K562 (cell line): ENCODE measurements at regions not wholly inside any gene's neighbourhood (a gene's known extent, or its start where the extent isn't known, plus 50 kb on each side); places are given as distances from the start of the nearest gene placed in this dataset.

Source experiments
- ATAC-seq: fragments of 200-7000 bp; cut with Tn5 transposase; 3 replicates; pipeline ENCODE4 v1.9.1; 2020; ENCODE audit warnings: moderate library complexity
- BruUV-seq: library from RNA; stranded (reverse); fragments of 400-500 nt; replicated peaks from 2 replicates; lab custom pipeline; 2021; lab: Mats Ljungman, UMichigan
- CTCF ChIA-PET: fragments of 300-600 bp; formaldehyde crosslinking; extraction: SDS; loops from one replicate; lab custom pipeline; 2021; ENCODE audit warnings: low intra/inter-chr PET ratio; lab: Yijun Ruan, JAX
- POLR2A ChIA-PET: fragments of 300-600, 350-650 bp; sonication (Branson Sonifier 250); formaldehyde crosslinking; extraction: SDS; loops from one replicate; lab custom pipeline; 2021; ENCODE audit warnings: antibody characterized with exemption, inconsistent platforms; lab: Yijun Ruan, JAX
- DNase-seq, 4 experiments: peaks; one replicate each; pipeline versions ENCODE4 v3.0.0 to v3.0.0-alpha.2; 2011 to 2018; ENCODE audit warnings: low spot score in 3 of 4, mixed read lengths in 3 of 4; ENCODE audit errors: extremely low read depth in 1 of 4
- FAIRE-seq: peaks from 2 replicates; lab custom pipeline; 2011; peaks lifted over from hg19 to GRCh38; lab: Jason Lieb, UNC
- H2AFZ ChIP-seq: 2 replicates; pipeline ENCODE4 v1.6.0; 2011; ENCODE audit warnings: low read depth, low read length, control low read depth, inconsistent platforms
- H3K27ac ChIP-seq: fragments of 200-600 bp; 3 replicates; pipeline ENCODE4 v1.8.0; 2011; ENCODE audit warnings: low read depth, mild to moderate bottlenecking, control low read depth, inconsistent platforms, low read length, moderate library complexity, mixed read lengths; ENCODE audit errors: extremely low read depth
- H3K27me3 ChIP-seq, 2 experiments: fragments of 300-600 bp in 1 of 2; 2 replicates in 1 of 2; 3 replicates in 1 of 2; pipeline versions ENCODE4 v1.6.0 to v1.8.0; 2011; ENCODE audit warnings: inconsistent platforms in 2 of 2, low read length in 2 of 2, mild to moderate bottlenecking in 1 of 2, mixed read lengths in 1 of 2, moderate library complexity in 1 of 2; ENCODE audit not compliant: control insufficient read depth in 2 of 2, insufficient read depth in 2 of 2
- H3K36me3 ChIP-seq: fragments of 300-600 bp; 3 replicates; pipeline ENCODE4 v1.8.0; 2011; ENCODE audit warnings: mild to moderate bottlenecking, low read length, inconsistent platforms; ENCODE audit not compliant: control insufficient read depth, insufficient read depth
- H3K4me1 ChIP-seq, 2 experiments: fragments of 200-600 bp in 1 of 2; replicated peaks in 1 of 2; 2 replicates in 1 of 2; 3 replicates in 1 of 2; pipeline versions ENCODE4 v1.5.1 to v1.8.0; 2011; ENCODE audit warnings: inconsistent platforms in 2 of 2, low read length in 2 of 2, mild to moderate bottlenecking in 1 of 2, mixed read lengths in 1 of 2, moderate library complexity in 1 of 2; ENCODE audit not compliant: control insufficient read depth in 2 of 2, insufficient read depth in 2 of 2
- H3K4me2 ChIP-seq: 2 replicates; pipeline ENCODE4 v1.6.1; 2011; ENCODE audit warnings: low read length, control low read depth, inconsistent platforms, mixed read lengths; ENCODE audit not compliant: insufficient read depth
- H3K4me3 ChIP-seq: fragments of 200-600 bp; sonication (generic), shearing (Covaris generic); 2 replicates; pipeline ENCODE4 v1.5.1; 2016; ENCODE audit warnings: control low read depth, inconsistent platforms
- H3K79me2 ChIP-seq: fragments of 200-600 bp; 3 replicates; pipeline ENCODE4 v1.8.0; 2011; ENCODE audit warnings: low read length, inconsistent platforms; ENCODE audit not compliant: control insufficient read depth, insufficient read depth
- H3K9ac ChIP-seq, 2 experiments: 2 replicates each; pipeline versions ENCODE4 v1.6.0 to v1.6.1; 2011; ENCODE audit warnings: low read depth in 2 of 2, low read length in 2 of 2, control low read depth in 1 of 2, inconsistent platforms in 1 of 2, mild to moderate bottlenecking in 1 of 2, mixed read lengths in 1 of 2; ENCODE audit not compliant: insufficient read depth in 1 of 2
- H3K9me1 ChIP-seq: one replicate; pipeline ENCODE4 v1.6.0; 2011; ENCODE audit warnings: inconsistent platforms, mild to moderate bottlenecking, low read length, moderate library complexity; ENCODE audit not compliant: control insufficient read depth, insufficient read depth
- H3K9me3 ChIP-seq: replicated peaks from 2 replicates; pipeline ENCODE4 v1.5.1; 2011; ENCODE audit warnings: low read depth, low read length, inconsistent platforms; ENCODE audit not compliant: control insufficient read depth, insufficient read depth
- H4K20me1 ChIP-seq: replicated peaks from 2 replicates; pipeline ENCODE4 v1.6.1; 2011; ENCODE audit warnings: low read length, inconsistent platforms, mixed read lengths; ENCODE audit not compliant: control insufficient read depth, insufficient read depth
- CHD1 ChIP-seq: fragments of 200-600 bp; sonication (generic); IDR thresholded peaks from one replicate; pipeline ENCODE4 v1.6.1; 2012; ENCODE audit warnings: mild to moderate bottlenecking, moderate library complexity, low read length, inconsistent platforms
- E2F8 ChIP-seq: fragments of 450-650 bp; IDR thresholded peaks from 2 replicates; pipeline ENCODE4 v1.7.1; 2018; ENCODE audit warnings: mild to moderate bottlenecking, low read depth; ENCODE audit not compliant: partially characterized antibody
- FOXM1 ChIP-seq, 2 experiments: fragments of 450-650 bp in 1 of 2; sonication (generic) in 1 of 2; formaldehyde crosslinking in 1 of 2; IDR thresholded peaks; 2 replicates each; pipeline versions ENCODE4 v1.6.1 to v1.9.0; 2017 to 2022; ENCODE audit warnings: low read depth in 2 of 2, mild to moderate bottlenecking in 2 of 2, missing genetic modification reagents in 1 of 2, moderate library complexity in 1 of 2
- GTF2F1 ChIP-seq: IDR thresholded peaks from 2 replicates; pipeline ENCODE4 v1.6.1; 2011; ENCODE audit warnings: low read depth, low read length, improper control_type of control experiment
- MIER1 ChIP-seq: fragments of 450-650 bp; IDR thresholded peaks from 2 replicates; pipeline ENCODE4 v1.6.1; 2016; ENCODE audit warnings: antibody characterized with exemption, mild to moderate bottlenecking, low read depth
- MYC ChIP-seq, 2 experiments: fragments of 250-450 bp in 1 of 2; sonication (Bioruptor Pico) in 1 of 2; IDR thresholded peaks; 2 replicates each; pipeline versions ENCODE4 v1.5.1 to v1.6.1; 2012 to 2021; ENCODE audit warnings: low read depth in 2 of 2, borderline replicate concordance in 1 of 2, improper control_type of control experiment in 1 of 2, low read length in 1 of 2, mild to moderate bottlenecking in 1 of 2, moderate library complexity in 1 of 2
- NCOA2 ChIP-seq, 2 experiments: fragments of 450-650 bp; IDR thresholded peaks; 2 replicates each; pipeline ENCODE4 v1.6.1; 2018; ENCODE audit warnings: mild to moderate bottlenecking in 2 of 2, moderate library complexity in 1 of 2; ENCODE audit not compliant: partially characterized antibody in 2 of 2
- NFRKB ChIP-seq: fragments of 450-650 bp; IDR thresholded peaks from 2 replicates; pipeline ENCODE4 v1.6.1; 2016; ENCODE audit warnings: low read depth
- TAF9B ChIP-seq: fragments of 450-650 bp; IDR thresholded peaks from 2 replicates; pipeline ENCODE4 v1.6.1; 2018; ENCODE audit warnings: mild to moderate bottlenecking; ENCODE audit not compliant: partially characterized antibody
- ZNF239 ChIP-seq: fragments of 250-450 bp; sonication (Bioruptor Pico); IDR thresholded peaks from 2 replicates; pipeline ENCODE4 v1.4.0; 2020; ENCODE audit warnings: mild to moderate bottlenecking
- WGBS: fragments of 100-300 bp; shearing (Covaris generic); methylation state at CpG from one replicate; pipeline ENCODE4 v1.1.6; 2016; ENCODE audit warnings: low coverage, mixed read lengths; ENCODE audit not compliant: insufficient coverage; ENCODE audit errors: missing lambda C conversion rate; 5-methylcytosine and 5-hydroxymethylcytosine counted together
- in situ Hi-C: fragments of 300-500 bp; cut with MboI; formaldehyde crosslinking; loops from 4 replicates; pipeline ENCODE4 v1.15.0; 2018; ENCODE audit warnings: inconsistent platforms, mixed read lengths
- intact Hi-C: fragments of 100-400 bp; cut with micrococcal nuclease; formaldehyde crosslinking; loops from 2 replicates; pipeline ENCODE4 v1.14.2; 2022
- TF ChIP-seq, protein P1 (sequence below), 2 experiments: fragments of 450-650 bp; conservative IDR thresholded peaks; 2 replicates each; pipeline ENCODE4 v1.6.1; 2017; ENCODE audit warnings: mild to moderate bottlenecking in 2 of 2, moderate library complexity in 2 of 2

DNA sequence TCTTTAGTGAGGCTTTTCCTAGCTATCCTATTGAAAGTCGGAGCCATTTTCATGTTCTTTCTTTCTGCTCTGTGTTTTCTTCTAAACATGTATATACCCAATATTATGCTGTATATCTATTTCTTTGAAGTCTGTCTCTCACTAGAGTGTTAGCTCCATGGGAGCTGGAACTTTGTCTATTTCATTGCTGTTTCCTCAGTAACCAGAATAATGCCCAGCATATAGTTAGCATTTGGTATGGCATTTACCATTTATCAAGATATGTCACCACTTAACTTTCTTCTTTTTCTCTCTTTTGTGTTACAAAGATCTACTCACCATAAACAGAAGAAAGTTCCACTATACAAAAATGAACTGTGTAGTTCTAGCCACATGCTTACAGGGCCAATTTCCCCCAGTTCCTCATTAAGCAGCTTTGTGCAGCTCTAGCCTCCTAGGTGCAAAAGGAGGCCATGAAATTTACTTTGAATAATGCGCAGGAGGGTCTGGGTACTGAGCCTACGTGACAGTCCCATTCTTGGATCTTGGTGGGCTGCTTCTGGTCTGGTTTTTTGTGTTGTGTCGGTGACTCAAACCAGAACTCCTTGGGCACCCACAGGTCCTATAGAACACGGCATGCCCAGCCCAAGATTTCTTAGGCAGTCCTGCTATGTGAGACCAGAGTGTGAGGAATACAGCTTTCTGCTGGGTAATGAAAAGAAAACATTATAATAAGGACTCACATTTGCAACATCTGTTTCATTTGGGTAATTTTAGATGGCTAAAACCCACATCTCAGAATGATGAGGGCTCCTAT is 302.3 kb upstream of the IGFBP7 start:
- H2AFZ ChIP-seq, result no peak overlapping the region
- ChIA-PET CTCF (no interaction called here), POLR2A (no interaction called here)
- H3K27me3 ChIP-seq, result no peaks in the 10 kb centered on the region
- ATAC-seq (no peak), DNase-seq (no peak), FAIRE-seq (no peak)
- no peak overlapping the region for H3K4me2 ChIP-seq
- H3K27ac ChIP-seq, result no peak overlapping the region
- intact Hi-C loops (no loop called here), in situ Hi-C loops (no loop called here)
- no peaks in the 10 kb centered on the region for H3K36me3 ChIP-seq
- H3K9me3 ChIP-seq, result no peaks in the 10 kb centered on the region
- no peak overlapping the region for H3K9ac ChIP-seq
- no peaks in the 10 kb centered on the region for H3K4me1 ChIP-seq
- no peaks in the 10 kb centered on the region for H3K79me2 ChIP-seq
- 0% methylated on average over 5 of the region's 5 CpGs for WGBS
- H4K20me1 ChIP-seq, result no peaks in the 10 kb centered on the region
- BruUV-seq, result no TSS peak
- no peaks in the 10 kb centered on the region for H3K9me1 ChIP-seq
- H3K4me3 ChIP-seq, result no peak overlapping the region
- TF ChIP-seq, protein P1, sequence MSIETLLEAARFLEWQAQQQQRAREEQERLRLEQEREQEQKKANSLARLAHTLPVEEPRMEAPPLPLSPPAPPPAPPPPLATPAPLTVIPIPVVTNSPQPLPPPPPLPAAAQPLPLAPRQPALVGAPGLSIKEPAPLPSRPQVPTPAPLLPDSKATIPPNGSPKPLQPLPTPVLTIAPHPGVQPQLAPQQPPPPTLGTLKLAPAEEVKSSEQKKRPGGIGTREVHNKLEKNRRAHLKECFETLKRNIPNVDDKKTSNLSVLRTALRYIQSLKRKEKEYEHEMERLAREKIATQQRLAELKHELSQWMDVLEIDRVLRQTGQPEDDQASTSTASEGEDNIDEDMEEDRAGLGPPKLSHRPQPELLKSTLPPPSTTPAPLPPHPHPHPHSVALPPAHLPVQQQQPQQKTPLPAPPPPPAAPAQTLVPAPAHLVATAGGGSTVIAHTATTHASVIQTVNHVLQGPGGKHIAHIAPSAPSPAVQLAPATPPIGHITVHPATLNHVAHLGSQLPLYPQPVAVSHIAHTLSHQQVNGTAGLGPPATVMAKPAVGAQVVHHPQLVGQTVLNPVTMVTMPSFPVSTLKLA (conservative IDR thresholded peaks at IDR 0.05), result no peak
- no peak for TF ChIP-seq MIER1
- no peak for TF ChIP-seq ZNF239
- no peak for TF ChIP-seq TAF9B
- no peak for TF ChIP-seq GTF2F1
- no peak for TF ChIP-seq CHD1
- no peak for TF ChIP-seq E2F8
- TF ChIP-seq FOXM1 (IDR thresholded peaks at IDR 0.05; ENCODE audit: low read depth), result no peak
- no peak for TF ChIP-seq FOXM1 (CRISPR knock-in tag; IDR thresholded peaks at IDR 0.05; ENCODE audit: low read depth)
- no peak for TF ChIP-seq MYC (IDR thresholded peaks at IDR 0.05; ENCODE audit: low read depth, low read length)
- TF ChIP-seq MYC (CRISPR knock-in tag; IDR thresholded peaks at IDR 0.05; ENCODE audit: borderline replicate concordance, low read depth), result no peak
- no peak for TF ChIP-seq NFRKB
- no peak for TF ChIP-seq NCOA2 (IDR thresholded peaks at IDR 0.05; ENCODE audit: partially characterized antibody in 2 of 2)
